Activated naive CD4-positive, alpha-beta T cell treated with anti-CD3 and anti-CD28 coated beads, Interleukin-2, amount 50 U/mL, for 72 hours (primary cell): ENCODE measurements at regions not wholly inside any gene's neighbourhood (a gene's known extent, or its start where the extent isn't known, plus 50 kb on each side); places are given as distances from the start of the nearest gene placed in this dataset.
A peak's percentile ranks its signal among the peaks of the same experiment; 100 is the strongest.
"Not testable (repeated sequence)": the region's sequence is repeated elsewhere in the genome, so short reads cannot be mapped to it uniquely, and the experiment has no call there.

Experiments used
- ATAC-seq, 2 donors: fragments of 150-1000 bp; cut with Tn5 transposase; 2 replicates each; pipeline ENCODE4 v1.10.0; 2021; ENCODE audit warnings: mild to moderate bottlenecking in 2 of 2, moderate library complexity in 2 of 2
- DNase-seq, 2 donors: peaks; one replicate each; pipeline ENCODE4 v3.0.0; 2021 to 2022; ENCODE audit warnings: low spot score in 2 of 2
- H3K27ac Mint-ChIP-seq, 2 donors: one replicate each; pipeline ENCODE4 v1.8.0; 2022; ENCODE audit warnings: mild to moderate bottlenecking in 2 of 2, mixed read lengths in 2 of 2
- H3K36me3 Mint-ChIP-seq, 2 donors: one replicate each; pipeline ENCODE4 v1.8.0; 2022; ENCODE audit warnings: mixed read lengths in 2 of 2
- H3K9me3 Mint-ChIP-seq, 2 donors: one replicate each; pipeline ENCODE4 v1.8.0; 2022; ENCODE audit warnings: mixed read lengths in 2 of 2

DNA sequence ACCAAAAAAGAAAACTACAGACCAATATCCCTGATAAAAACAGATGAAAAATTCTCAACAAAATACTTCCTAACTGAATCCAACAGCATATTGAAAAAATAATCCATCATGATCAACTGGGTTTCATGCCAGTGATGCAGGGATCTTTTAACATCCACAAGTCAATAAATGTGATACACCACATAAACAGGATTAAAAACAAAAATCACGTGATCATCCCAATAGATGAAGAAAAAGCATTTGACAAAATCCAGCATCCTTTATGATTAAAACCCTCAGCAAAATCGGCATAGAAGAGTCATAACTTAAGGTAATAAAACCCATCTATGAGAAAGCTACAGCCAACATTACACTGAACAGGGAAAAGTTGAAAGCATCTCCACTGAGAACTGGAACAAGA lies 107.5 kb downstream of the DCLK3 start:
- H3K9me3 Mint-ChIP-seq = peaks cover 0 to 3% of the 10 kb centered on the region in 2 donors
- ATAC-seq = no peak

DNA sequence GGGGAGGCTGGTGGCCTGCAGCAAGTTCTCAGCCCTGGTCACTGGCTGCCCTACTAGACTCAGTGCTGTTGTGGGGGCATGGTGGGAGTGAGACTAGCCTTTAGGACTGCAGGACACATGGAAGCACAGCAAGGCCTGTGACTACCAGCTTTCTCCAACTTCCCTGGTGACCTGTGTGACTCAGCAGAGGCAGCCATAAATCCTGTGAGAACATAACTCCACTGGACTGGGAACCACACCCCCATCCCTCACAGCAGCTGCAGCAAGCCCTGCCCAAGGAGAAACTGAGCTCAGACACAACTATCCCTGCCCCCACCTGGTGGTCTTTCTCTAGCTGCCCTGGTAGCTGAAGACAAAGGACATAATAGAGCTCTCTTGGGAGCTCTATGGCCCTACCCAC lies 111.3 kb downstream of the DCLK3 start:
- no peak for ATAC-seq
- Mint-ChIP-seq H3K27ac (no peak overlapping the region), H3K9me3 (peaks cover 0 to 3% of the 10 kb centered on the region in 2 donors), H3K36me3 (no peaks in the 10 kb centered on the region)
- DNase-seq = no peak

More for the DNA sequence above, 107.5 kb downstream of the DCLK3 start:
- no peak overlapping the region for H3K27ac Mint-ChIP-seq
- H3K36me3 Mint-ChIP-seq = no peaks in the 10 kb centered on the region
- no peak for DNase-seq

DNA sequence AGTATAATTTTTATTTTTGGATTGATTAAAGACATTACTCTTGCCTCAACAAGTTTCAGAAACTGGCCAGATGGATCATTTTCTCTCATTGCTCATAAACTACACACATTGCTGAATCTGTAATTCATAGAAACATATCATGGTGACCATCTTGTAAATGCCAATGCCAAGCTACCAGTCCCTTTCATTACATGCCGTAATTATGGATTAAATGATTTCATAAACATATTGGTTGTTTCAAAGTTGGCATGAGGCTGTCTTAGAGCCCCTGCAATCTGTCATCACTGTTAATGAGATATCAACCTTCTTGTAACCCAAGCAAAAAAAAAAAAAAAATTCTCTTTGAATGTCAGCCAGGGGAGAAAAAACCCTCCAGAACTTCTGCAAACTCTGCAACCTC lies 112.2 kb downstream of the DCLK3 start:
- no peak for ATAC-seq
- no peak overlapping the region for H3K27ac Mint-ChIP-seq

DNA sequence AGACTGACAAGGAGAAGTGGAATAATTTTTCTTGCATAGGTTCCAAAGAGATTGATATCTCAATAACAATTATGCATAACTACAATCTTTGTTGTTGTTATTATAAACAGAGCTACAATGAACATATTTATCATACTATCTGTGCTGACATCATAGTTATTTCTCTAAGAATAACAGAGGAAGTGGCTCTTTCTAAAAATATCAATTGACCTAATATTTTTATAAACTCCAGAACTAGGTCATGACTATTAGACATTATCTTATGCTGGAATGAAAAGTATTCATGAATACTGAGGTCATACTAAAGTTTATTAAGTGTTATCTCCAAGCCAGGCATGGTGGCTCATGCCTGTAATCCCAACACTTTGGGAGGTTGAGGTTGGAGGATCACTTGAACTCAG lies 114.1 kb downstream of the DCLK3 start:
- H3K27ac Mint-ChIP-seq = no peak overlapping the region
- H3K36me3 Mint-ChIP-seq = no peaks in the 10 kb centered on the region
- H3K9me3 Mint-ChIP-seq = no peaks in the 10 kb centered on the region
- DNase-seq (no peak), ATAC-seq (no peak)

More for the DNA sequence above, 112.2 kb downstream of the DCLK3 start:
- Mint-ChIP-seq H3K9me3 (peaks cover 0 to 3% of the 10 kb centered on the region in 2 donors), H3K36me3 (no peaks in the 10 kb centered on the region)
- DNase-seq = no peak

DNA sequence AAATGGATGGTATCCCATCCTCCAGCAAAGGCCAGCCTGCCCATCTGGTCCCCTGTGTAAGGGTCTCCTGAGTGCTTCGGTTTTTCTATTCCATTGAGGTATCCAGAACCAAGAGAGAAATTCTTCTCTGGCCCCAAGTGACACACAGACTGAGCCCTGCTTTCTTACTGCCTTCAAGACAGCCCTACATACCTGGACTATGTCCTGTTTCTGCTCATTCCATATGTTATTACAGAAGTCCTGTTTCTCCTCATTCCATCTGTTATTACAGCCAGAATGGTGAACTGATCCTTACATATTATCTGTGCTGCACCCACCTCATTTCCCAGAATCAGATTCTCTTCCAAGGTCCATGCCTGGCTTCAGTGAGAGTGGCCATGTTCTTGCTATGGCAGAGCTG lies 115.2 kb downstream of the DCLK3 start:
- H3K9me3 Mint-ChIP-seq = no peaks in the 10 kb centered on the region
- ATAC-seq = no peak
- DNase-seq = no peak

DNA sequence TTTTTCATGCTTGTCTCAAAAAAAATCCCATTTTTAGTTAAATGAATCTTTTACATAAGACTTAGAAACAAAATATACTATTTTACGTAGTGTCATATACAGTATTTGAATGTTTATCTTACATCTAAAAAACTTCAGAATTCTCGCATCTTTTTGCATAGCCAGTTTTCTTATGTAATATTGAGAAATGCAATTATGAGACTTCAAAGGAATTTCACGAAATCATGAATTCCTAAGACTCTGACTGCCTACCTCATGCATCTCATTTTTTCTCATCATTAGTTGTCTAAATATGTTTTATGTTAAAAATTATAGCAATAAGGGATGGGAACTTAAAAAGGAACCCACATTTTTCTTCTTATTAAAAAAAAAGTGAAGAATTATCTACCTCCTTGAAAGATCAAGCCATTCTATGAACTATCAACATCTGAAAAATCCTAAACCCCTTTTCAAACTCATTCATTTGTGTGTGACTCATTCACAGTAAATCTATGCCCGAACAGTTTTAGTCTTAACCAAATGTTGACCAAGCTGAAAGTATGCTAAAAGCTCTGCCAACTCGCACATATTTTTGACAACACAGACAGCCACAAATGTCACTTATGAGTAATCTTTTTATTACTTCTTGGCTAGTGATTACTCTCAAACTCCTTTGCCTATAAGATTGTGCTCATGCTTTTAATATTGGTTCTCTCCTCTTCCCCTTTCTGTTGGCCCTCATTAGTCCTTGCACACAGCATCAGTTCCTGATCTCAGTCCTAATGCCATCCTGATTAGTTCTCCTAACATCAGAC lies 115.9 kb downstream of the DCLK3 start:
- Mint-ChIP-seq H3K36me3 (no peaks in the 10 kb centered on the region), H3K9me3 (no peaks in the 10 kb centered on the region), H3K27ac (no peak overlapping the region)
- DNase-seq (no peak), ATAC-seq (peak in 1 of 2 donors; percentile 70)

More for the DNA sequence above, 115.2 kb downstream of the DCLK3 start:
- Mint-ChIP-seq H3K36me3 (no peaks in the 10 kb centered on the region), H3K27ac (no peak overlapping the region)

DNA sequence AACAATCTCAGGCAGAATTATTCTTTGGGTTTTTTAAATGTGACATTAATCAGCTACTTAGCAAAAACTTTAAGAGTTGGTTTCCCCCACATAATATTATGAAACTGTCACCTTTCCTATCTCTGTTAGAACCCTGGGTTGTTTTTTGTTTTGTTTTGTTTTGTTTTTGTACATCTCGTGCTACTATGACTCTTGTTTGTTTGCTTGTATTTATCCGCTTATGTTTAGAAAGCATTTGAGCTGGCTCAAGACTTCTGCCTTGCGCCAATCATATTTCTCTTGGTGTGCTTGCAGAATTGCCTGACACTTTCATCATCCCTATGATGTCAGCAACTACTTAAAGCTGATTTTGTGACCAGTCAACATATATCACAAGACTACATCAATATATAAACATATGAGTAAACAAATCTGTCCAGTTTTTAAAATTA lies 116.9 kb downstream of the DCLK3 start:
- DNase-seq (no peak), ATAC-seq (no peak)
- Mint-ChIP-seq H3K36me3 (no peaks in the 10 kb centered on the region), H3K9me3 (no peaks in the 10 kb centered on the region), H3K27ac (no peak overlapping the region)

DNA sequence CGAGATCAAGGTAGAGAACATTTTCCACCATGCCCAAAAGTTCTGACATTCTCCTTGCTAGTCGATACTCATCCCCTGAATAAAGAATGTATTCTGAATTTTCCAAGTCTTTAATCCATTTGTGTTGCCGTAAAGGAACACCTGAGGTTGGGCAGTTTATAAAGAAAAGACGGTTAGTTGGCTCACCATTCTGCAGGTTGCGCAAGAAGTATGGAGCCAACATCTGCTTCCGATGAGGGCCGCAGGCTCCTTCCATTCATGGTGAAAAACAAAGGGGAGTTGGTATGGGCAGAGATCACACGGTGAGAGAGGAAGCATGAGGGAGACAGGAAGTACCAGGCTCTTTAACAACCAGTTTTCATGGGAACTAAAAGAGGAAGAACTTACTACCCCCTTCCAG lies 121.2 kb downstream of the DCLK3 start:
- Mint-ChIP-seq H3K27ac (no peak overlapping the region), H3K9me3 (no peaks in the 10 kb centered on the region), H3K36me3 (no peaks in the 10 kb centered on the region)
- ATAC-seq (no peak), DNase-seq (no peak)

DNA sequence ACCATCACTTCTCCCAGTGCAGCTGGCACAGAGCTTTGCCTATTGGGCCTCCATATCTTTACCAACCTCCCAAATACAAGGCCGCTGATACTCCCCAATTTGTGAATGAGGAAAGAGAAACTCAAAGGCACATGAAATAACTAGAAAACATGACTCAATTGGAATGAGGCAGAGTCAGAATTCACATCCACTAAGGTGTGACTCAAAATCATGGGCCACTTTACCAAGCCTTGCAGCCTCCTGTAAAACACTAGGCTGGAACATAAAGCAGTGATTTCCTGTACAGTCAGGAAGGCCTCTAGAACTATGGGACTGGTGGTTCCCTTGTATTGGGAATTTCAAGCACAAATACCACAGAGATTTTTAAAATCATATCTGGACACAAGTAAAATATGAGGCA lies 128.6 kb downstream of the DCLK3 start:
- no peaks in the 10 kb centered on the region for H3K36me3 Mint-ChIP-seq
- H3K9me3 Mint-ChIP-seq = no peaks in the 10 kb centered on the region
- H3K27ac Mint-ChIP-seq = no peak overlapping the region
- no peak for DNase-seq
- no peak for ATAC-seq

DNA sequence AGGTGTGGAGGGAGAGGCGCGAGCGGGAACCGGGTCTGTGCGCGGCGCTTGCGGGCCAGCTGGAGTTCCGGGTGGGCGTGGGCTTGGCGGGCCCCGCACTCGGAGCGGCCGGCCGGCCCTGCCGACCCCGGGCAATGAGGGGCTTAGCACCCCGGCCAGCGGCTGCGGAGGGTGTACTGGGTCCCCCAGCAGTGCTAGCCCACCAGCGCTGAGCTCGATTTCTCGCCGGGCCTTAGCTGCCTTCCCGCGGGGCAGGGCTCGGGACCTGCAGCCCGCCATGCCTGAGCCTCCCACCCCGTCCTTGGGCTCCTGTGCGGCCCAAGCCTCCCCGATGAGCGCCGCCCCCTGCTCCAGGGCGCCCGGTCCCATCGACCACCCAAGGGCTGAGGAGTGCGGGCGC lies 130.5 kb downstream of the DCLK3 start:
- not testable (repeated sequence) for H3K9me3 Mint-ChIP-seq, H3K36me3 Mint-ChIP-seq, H3K27ac Mint-ChIP-seq, ATAC-seq, DNase-seq

DNA sequence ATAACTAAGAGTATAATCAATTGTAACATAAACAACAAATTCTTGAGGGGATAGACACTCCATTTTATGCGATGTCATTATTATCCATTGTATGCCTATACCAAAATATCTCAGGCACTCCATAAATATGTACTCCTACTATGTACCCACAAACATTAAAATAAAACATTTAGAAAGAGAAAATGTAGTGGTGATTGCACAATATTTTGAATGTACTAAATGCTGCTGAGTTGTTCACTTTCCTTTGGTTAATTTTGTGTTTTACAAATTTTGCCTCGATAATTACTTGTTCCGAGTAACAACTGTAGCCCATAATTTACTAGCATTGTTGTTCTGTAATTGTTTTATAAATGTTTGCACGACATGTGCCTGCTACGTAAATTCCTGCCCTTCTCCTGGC lies 131.3 kb downstream of the DCLK3 start:
- no peak overlapping the region for H3K27ac Mint-ChIP-seq
- ATAC-seq = no peak
- no peaks in the 10 kb centered on the region for H3K36me3 Mint-ChIP-seq
- no peaks in the 10 kb centered on the region for H3K9me3 Mint-ChIP-seq
- DNase-seq = no peak

DNA sequence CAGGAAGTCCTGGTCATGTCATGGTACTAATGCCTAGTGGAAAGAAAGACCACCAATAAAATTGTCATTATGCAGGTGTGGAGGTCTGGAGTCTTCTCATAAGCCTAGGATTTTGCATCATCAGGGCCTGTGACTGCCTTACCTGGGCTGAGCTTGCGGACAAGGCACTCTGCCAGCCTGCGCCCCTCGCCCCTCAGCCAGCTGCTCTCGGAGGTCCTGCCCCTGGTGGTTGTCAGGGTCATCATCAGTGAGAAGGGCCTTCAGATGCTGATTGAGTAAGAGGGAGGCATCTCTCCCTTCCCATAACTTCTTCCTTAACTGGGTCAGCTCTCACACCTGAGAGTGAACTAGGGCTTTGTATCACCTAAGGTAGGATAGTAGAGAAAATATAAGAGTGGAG lies 132.8 kb downstream of the DCLK3 start:
- DNase-seq (no peak), ATAC-seq (no peak)
- Mint-ChIP-seq H3K9me3 (no peaks in the 10 kb centered on the region), H3K27ac (no peak overlapping the region), H3K36me3 (no peaks in the 10 kb centered on the region)

DNA sequence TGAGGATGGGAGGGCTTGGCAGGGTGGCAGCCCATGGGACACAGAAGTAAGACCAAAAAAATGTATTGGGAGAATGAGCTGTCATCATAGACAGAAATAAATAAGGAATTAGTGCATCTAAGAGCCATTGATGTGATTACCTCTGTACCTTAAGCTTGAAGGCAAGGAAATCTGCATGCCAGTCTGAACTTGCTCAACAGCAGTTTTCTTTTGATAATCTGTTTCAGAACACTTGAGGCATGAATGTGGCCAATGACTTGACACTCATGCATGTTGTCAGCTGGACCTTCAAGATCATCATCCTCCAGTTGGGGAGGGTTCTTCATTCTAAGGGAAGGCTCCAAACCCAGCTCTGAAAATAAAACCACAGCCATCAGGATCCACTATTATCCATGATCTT lies 148.5 kb downstream of the DCLK3 start:
- DNase-seq (no peak), ATAC-seq (no peak)
- H3K27ac Mint-ChIP-seq = no peak overlapping the region
- peaks cover 5% of the 10 kb centered on the region in 2 donors for H3K9me3 Mint-ChIP-seq
- no peaks in the 10 kb centered on the region for H3K36me3 Mint-ChIP-seq

DNA sequence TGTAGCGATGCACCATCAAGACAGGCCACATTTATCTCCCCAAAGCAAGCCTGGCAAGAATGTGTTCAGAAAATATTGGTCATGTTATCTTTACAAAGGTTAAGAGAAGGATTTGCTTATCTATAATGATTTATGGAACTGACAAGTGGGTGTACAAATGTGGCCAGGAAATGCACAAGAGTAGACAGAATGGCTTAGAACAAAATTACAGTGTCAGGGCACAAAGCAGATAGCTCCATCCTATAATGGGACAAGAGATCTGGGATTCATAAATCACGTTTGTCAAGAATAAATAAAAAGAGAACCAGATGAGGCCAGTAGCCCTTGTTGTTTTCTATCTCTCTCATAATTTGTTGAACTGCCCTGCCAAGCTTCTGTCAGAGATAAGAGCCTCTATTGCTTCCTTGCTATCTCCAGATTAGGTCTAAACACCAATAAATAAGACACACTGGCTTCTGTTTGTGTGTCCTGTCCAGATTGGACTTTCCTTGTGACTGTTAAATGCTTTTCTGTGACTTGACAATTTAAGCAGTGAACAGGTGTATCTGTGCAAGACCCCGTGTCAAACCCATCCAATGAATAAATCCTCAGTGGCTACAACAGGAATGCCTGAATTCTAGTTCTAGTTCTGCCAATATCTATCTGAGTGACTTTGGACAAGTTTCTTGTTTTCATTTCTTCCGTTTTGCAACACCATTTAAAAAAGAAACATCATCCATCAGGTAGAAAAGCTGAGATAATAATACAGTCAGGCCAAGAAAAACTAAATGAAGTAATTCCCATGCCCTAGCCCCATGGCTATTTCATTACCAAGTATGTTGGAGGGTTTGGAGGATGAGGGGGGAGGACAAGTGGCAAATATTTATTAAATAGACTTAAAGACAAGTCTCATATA lies 157.2 kb downstream of the DCLK3 start:
- DNase-seq = no peak
- H3K36me3 Mint-ChIP-seq = no peaks in the 10 kb centered on the region
- peaks cover 4 to 5% of the 10 kb centered on the region in 2 donors for H3K9me3 Mint-ChIP-seq
- ATAC-seq = no peak
- no peak overlapping the region for H3K27ac Mint-ChIP-seq

DNA sequence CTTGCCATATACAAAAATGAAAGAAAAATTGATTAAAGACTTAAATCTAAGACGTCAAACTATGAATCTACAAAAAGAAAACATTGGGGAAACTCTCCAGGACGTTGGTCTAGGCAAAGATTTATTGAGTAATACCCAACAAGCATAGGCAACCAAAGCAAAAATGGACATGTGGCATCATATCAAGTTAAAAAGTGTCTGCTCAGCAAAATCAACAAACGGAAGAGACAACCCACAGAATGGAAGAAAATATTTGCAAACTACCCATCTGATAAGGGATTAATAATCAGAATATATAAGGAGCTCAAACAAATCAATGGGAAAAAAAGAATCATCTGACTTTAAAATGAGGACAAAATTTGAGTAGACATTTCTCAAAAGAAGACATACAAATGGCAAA lies 160.9 kb downstream of the DCLK3 start:
- no peaks in the 10 kb centered on the region for H3K36me3 Mint-ChIP-seq
- DNase-seq = no peak
- no peak for ATAC-seq
- H3K9me3 Mint-ChIP-seq = peaks cover 4% of the 10 kb centered on the region in 2 donors
- no peak overlapping the region for H3K27ac Mint-ChIP-seq

DNA sequence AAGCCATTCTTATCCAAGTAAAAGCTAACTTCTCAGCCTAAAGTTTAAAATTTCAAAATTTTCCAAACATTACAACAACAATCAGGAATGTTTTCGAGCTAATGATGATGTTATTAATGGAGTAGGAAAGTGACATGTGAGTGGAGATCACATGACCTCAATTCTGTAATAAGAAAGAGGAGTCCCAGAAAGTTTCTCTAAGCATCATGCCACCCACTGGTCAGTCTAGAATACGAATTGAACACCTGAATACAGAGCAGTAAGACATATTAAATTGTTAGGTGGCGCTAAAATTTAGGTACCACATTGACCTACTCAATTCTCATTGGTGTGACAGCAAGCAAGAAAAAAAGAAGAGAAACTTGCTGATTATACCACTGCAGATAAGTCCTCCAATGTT lies 163.9 kb downstream of the DCLK3 start:
- no peak for ATAC-seq
- H3K9me3 Mint-ChIP-seq = peaks cover 4% of the 10 kb centered on the region in 2 donors

More for the DNA sequence above, 163.9 kb downstream of the DCLK3 start:
- no peak for DNase-seq
- Mint-ChIP-seq H3K27ac (no peak overlapping the region), H3K36me3 (no peaks in the 10 kb centered on the region)
